ENCODE measurements at regions not wholly inside any gene's neighbourhood (a gene's known extent, or its start where the extent isn't known, plus 50 kb on each side); places are given as distances from the start of the nearest gene placed in this dataset.

DNA sequence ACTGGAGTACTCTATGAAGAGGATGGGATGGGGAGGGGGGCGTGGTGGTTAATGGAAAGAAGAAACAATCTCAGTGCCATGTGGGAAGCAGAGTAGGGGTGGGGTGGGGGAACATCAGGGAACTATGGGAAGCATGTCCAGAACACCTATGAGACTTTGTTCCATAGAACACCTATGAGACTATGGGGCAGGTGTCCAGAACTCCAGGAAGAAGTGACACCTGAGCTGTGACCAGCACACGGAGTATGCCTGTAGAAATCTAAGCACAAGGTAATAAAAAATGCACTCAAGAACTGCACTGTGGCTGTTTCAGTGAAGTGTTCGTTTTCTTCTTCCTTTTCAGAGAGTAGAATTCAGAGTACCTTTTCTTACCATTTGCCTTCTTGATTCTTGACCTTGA is 704.8 kb upstream of the TENM3 start:
- no peak for DNase-seq (ENCODE audit: low read depth)

DNA sequence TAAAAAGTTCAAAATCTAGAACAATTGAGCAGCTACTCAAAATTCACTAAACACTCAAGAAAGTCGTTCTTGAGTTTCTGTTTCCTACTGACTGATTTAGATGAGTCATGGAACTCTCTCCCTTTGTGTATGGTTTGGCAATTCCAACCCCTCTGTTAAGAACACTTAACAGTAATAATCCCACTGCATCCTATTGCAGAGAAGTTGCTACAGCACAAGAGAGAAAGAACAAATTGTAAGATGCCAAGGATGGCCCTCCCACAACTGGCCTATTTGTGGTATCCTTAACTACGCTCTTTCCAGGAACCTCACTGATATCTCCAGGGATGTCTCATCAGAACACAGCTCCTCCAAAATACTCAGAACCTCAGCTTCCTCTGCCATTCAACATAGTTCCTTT is 701.8 kb upstream of the TENM3 start:
- DNase-seq (ENCODE audit: low read depth) = peak; percentile 45

DNA sequence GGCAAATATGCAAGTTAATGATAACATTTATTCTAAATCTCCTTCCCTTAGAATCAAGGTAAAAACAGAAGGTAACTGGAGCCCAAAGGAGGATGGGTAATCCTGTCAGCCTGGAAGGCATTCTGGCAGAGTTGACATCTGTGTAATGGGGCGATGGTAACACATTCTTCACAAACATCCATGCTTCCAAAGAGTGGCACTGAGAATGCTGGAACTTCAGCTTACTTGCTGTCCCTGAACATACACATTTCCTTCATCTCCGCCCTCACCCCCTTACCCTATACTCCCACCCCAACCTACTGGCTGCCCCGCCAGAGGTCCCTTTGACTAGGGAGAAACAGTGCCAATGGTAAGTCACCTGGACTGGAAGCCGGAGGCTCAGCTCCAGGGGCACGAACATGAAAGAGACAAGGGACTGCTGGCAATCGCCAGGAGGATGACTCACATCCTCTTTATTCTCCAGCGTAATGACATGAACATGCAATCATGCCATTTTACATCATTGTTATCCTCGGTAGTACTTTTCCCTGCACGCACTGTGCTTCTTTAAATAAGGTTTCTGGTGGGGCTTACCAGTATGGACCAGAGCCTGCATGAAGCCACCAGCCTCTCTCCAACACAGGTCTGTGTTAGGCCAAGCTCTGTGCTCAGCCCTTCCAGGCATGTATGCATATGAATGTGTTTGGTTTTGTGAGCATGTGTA is 694.2 kb upstream of the TENM3 start:
- DNase-seq (ENCODE audit: low read depth) = peak; percentile 96

DNA sequence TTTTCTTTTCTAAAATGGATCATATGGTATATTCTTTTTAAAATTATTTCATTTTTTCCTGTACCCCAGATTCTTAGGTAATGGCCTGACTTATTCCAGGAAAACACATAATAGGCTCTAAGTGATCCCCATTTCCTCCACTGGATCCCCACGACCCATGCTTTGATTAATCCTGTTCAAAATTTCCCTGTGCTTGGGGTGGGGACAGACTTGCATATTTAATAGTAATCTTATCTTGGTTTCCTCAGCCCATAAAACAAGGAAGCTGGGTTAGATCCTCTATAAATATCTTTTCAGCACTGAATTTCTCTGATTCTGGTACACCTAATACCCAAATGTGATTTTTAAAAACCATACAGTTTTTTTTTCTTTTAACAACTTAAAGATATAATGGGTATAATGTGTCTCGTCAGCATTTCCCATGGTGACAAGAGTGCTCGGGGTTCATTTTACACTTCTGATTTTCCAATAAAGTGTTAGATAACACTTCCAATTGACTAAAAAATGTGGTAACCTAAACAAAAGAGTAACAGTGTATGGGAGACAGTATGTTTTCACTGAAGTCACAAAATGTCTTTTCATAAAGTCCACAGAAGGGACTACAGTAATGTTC is 693.5 kb upstream of the TENM3 start:
- no peak for DNase-seq (ENCODE audit: low read depth)

DNA sequence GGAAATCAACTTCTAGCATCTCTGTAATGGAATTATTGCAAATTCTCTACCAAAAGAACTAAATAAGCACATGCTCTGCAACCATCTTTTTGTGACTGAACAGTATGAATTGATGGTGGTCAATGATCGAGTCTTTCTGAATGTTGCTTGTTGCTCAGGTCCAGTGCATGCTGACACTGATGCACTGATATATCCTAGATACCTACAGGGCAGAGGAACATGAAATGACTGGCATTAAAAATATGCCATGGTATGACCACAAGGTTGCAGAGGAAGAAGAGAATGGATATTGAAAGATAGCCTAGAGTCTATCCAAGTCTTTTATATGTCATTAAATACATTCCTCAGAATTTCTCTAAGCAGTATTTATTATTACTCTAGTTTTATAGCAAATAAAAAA is 692.8 kb upstream of the TENM3 start:
- DNase-seq (ENCODE audit: low read depth) = peak; percentile 59

GRCh38 chr4:181559637-181560036 is 683.6 kb upstream of the TENM3 start:
- peak; percentile 57 for DNase-seq (ENCODE audit: low read depth)

DNA sequence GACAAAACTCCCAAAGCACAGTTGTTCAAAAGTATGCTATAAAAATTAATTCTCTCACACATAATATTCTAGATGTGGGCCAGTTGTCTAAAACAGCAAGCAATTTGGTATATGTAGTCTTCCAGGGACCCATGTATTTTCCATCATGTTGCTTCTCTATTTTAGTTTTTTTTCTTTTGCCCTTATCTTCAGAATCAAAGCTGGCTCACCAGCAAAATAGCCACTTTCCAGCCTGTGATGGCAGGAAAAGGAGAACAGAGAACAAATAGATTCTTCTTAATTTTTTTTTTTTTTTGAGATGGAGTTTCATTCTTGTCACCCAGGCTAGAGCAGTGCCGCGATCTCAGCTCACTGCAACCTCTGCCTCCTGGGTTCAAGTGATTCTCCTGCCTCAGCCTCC is 680.8 kb upstream of the TENM3 start:
- DNase-seq (ENCODE audit: low read depth) = no peak

GRCh38 chr4:181564625-181565024 is 678.6 kb upstream of the TENM3 start:
- DNase-seq (ENCODE audit: low read depth) = no peak

- peak; percentile 86 for DNase-seq (ENCODE audit: low read depth)
These were observed 676.7 kb upstream of the TENM3 start for GRCh38 chr4:181566490-181566889.

DNA sequence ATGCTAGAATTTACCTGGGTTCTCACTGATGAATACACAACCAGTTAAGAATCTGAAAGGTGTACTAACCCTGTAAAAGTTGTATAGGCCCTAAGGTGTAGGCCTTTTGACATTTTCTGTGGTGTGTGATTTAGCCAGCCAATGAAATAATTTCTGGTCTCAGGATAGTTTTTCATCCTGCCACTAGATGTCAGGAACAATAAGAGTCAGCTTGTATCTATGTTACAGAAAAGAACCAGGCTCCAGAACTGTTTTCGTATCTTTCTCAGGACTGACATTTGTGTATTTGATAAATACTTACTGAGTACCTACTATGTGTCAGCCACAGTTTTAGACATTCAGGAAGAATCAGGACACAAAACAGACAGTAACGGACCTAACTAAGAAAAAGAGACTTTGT is 673.6 kb upstream of the TENM3 start:
- peak; percentile 62 for DNase-seq (ENCODE audit: low read depth)

DNA sequence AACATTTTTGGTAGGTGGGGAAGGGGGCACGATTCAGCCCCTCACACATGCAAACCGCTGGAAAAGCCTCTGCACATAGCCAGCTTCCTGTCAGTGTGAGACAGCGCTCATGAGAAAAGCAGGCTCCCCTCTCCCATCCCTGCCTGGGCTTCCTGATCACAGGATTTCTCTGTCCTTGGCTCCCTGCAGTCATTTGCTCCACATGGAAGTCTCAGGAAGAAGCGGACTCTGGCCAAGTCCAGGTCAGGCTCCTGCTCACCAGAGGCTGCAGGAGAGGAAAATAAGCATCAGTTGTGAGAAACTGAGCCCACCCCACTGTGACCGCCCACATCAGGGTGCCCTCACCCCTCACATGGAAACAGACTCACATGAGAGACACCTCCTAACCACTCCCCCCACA is 664.3 kb upstream of the TENM3 start:
- no peak for DNase-seq (ENCODE audit: low read depth)

DNA sequence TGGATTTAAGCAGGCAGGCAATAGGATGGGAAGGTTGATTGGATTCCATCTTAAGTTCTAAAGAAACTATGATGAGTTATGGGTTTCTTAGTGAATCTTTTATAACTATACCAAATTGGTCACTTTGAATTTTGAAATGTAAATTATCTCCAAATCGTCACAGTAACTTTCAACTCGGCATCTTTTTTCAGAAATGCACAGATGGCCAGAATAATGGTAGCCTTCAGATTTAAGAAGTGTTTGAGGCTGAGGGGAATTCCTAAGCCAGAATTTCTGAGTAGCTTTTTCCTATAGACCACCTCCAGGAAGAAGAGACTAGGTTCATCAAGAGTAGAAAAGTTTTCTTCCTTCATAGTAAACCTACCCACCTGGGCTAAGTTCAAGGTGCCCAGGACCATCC is 663.7 kb upstream of the TENM3 start:
- no peak for DNase-seq (ENCODE audit: low read depth)

DNA sequence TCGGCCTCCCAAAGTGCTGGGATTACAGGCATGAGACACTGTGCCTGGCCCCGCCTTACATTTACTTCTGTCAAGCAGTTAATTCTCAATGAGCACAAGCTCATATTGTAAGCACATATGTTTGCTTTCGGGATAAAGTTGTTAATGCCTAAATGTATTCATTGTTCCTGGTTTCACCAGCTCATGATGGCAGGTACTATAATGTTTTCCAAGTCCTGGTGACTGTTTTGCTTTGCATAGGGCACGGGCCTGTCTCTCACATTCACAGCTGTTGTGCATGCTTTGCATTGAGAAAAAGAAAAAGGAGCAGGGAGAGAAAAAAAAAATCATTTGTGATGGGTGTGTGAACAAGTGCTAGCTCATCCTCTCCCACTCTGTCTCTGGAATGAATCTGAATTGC is 661.2 kb upstream of the TENM3 start:
- no peak for DNase-seq (ENCODE audit: low read depth)

GRCh38 chr4:181582595-181582994 is 660.6 kb upstream of the TENM3 start:
- DNase-seq (ENCODE audit: low read depth) = no peak

DNA sequence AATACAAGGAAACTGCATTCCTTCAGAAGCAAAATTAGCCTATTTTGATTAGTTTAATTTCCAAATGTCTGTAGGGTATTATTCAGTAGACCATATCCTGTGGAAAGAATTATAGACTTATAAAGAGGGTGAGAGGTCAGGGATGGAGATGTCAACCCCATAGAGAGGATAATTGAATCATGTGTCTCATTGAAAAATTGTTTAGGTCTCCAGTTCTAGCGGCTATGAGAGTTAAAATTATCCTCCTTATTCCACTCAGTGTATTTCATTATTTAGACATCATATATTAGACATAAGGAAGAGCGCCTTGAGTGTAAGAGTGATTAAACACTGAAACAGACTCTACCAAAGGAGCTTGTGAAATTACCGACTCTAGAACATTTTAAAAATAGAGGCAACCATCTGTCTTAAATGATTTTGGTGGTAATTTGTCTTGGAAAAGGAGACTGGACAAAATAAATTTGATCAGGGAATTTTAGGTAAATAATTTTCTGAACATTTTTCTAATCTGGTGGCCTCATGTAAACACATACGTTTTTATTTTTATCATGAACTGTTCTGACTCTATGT is 654.4 kb upstream of the TENM3 start:
- no peak for DNase-seq (ENCODE audit: low read depth)

- no peak for DNase-seq (ENCODE audit: low read depth)
These were observed 650.9 kb upstream of the TENM3 start for GRCh38 chr4:181592221-181592745.

- no peak for DNase-seq (ENCODE audit: low read depth)
These were observed 649.5 kb upstream of the TENM3 start for GRCh38 chr4:181593703-181594102.

DNA sequence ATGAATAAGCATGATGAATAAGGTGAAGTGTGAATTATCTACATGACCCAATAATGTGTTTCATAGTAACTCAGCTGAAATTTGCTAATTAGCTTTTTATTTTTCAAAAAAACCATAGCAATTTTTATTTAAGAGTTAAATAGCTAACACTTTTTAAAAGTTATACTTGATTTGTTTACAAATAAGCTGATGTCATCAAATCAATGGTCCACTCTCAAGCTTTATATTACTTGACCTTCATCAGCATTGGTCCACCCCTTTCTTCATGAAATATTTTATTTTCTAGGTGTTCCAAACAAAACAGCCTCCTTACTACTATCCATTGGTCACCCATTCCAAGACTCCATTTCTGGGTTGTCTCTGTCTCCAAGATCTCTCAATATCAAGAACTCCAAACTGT is 649.0 kb upstream of the TENM3 start:
- no peak for DNase-seq (ENCODE audit: low read depth)

GRCh38 chr4:181595716-181596115 is 647.5 kb upstream of the TENM3 start:
- DNase-seq (ENCODE audit: low read depth) = no peak

DNA sequence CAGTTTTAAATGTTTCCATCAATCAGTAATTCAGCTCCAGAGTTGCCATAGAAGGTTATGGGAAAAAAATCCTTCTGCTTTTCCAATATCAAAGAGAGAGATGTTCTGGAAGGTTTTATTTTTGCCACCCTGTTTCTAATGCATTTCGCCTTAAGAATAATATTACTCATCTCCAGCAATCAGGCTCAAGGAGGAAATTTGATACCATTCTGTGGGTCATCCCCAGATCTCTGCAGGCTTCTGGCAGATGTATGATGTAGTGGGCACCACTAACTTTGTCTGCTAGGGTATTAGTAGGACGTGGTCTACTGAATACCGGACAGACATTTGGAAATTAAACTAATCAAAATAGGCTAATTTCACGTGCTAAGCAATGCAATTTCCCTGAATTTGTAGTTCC is 645.4 kb upstream of the TENM3 start:
- DNase-seq (ENCODE audit: low read depth) = peak; percentile 65

- DNase-seq (ENCODE audit: low read depth) = no peak
These were observed 644.1 kb upstream of the TENM3 start for GRCh38 chr4:181599134-181599533.

- no peak for DNase-seq (ENCODE audit: low read depth)
These were observed 642.1 kb upstream of the TENM3 start for GRCh38 chr4:181601103-181601502.

DNA sequence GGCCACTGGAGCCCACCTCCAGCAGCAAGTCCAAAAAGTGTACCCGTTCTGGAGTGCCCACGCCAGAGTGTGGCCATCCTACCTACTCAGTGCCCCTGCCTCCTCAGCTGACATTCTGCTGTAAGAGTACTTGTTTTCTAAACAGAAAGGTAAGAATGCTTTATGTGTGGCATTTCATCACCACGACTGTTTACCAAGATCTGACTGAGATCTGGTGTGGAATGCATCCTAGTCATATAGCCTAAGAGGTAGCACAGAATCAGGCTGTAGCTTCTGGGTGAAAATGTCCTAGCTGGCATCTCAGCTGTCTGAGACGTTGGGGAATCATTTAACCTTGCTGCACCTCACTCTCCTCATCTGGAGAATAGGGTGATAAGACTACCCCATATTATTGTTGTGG is 638.7 kb upstream of the TENM3 start:
- DNase-seq (ENCODE audit: low read depth) = no peak

All from RPMI7951 (cell line).